ENCODE measurements at regions not wholly inside any gene's neighbourhood (a gene's known extent, or its start where the extent isn't known, plus 50 kb on each side); places are given as distances from the start of the nearest gene placed in this dataset.

- DNase-seq = no peak
Measured at GRCh38 chr2:61721382-61721781, 132.5 kb downstream of the FAM161A start.

DNA sequence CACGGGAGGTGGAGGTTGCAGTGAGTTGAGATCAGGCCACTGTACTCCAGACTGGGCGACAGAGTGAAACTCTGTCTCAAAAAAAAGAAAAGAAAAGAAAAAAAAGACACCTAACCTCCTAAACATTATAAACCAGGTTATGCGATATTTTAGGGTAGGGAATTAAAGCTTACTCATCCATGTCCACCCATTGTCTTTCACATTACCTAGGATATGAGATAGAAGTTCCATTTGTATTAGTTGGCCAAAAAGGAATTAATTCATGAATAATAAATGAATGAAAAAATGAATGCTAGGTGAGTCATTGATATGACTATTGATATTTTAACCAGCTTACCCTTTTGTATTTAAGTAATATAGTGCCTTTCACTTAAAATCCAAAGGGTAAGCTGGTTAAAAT is 132.9 kb downstream of the FAM161A start:
- DNase-seq = no peak

GRCh38 chr2:61718965-61719364 is 134.9 kb downstream of the FAM161A start:
- no peak for DNase-seq

- DNase-seq = no peak
Measured at GRCh38 chr2:61715506-61715905, 138.4 kb downstream of the FAM161A start.

DNA sequence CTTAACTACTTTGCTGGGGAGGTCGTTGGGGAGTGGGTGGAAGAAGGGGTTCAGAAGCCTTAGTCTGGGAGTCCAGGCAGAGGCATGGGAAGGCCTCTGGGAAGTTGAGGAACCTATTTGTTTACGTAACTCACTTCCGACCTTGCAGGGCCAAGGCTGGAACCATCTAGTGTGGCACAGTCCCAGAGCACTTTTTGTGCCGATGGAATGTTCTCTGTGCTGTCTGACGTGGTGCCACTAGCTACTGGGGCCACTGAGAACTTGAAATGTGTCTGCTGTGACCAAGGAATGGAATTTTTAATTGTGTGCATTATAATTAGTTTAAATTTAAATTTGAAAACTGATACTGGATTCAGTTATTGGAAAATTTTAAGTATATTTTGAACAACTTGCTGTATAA is 139.7 kb downstream of the FAM161A start:
- DNase-seq = no peak

DNA sequence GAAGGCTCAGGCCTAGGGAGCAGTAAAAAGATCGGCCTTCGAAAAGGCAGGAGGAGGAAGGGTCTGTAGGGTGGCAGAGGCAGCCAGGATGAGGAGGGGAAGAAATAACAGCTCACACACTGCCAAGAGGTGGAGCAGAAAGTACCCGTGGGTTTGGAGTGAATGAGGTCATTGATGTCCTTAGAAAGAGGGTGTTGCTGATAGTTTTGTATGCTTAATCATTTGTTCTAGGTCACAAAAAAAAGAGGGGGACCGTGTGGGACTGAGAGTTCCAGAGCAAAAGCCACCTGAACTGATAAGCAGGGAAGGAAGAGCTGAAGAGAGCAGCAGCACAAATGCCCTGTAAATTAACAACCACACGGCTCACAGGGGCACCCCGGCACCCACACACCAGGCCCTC is 140.4 kb downstream of the FAM161A start:
- DNase-seq = no peak

- DNase-seq = no peak
Measured at GRCh38 chr2:61712060-61712459, 141.8 kb downstream of the FAM161A start.

- no peak for DNase-seq
Measured at GRCh38 chr2:61710711-61711110, 143.1 kb downstream of the FAM161A start.

DNA sequence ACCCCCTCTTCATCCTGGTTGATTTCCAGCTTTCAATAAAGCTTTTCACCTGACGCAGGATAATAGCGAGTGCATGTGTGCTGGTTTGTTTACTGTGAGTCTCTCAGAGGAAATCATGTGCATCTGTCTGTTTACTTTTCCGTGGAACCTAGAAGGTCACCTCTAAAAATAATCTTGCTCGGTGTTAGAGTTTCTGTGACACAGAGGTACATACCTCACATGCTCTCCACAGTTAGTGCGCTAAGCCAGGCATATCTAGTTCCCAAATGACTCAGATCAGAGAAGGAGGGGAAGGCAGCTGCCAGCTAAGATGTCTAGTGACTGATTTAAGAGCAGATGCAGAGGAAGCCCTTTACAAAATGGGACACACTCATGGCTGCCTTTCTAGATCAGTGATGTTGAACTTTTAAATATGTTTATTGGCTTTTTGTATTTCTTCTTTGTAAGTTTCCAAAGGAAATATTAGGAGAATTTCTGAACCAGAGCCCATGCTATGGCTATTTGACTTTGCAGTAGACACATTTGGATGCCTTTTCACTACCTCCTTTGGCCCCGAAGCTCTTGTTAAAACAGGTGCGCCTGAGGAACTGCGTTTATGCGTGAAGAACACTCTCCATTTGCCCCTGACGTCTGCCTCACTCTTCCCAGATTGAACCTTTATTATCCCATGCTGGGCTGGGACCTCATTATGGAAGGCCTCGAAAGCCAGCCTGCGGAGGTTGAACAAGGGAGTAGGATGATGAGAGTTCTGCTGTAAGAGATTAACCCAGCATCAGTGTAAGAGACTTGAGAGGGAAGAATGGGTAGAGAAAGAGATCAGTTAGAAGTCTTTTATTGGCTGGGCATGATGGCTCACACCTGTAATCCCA is 145.6 kb downstream of the FAM161A start:
- no peak for DNase-seq

DNA sequence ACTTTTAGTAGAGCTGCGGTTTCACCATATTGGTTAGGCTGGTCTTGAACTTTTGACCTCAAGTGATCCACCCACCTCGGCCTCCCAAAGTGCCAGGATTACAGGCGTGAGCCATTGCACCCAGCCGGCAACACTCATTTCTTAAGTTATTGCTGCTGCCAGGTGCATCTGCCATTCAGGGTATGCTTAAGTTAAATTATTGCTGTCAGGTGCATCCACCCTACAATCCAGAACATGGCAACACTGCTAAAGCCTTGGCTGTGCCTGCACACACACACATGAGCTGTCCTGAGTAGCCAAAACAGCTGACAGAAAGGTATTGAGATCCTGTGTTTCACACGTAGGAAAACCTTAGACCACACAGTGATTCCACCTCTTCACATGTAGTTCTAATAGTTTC is 148.2 kb downstream of the FAM161A start:
- DNase-seq = no peak

- DNase-seq = no peak
Measured at GRCh38 chr2:61704364-61704763, 149.5 kb downstream of the FAM161A start.

DNA sequence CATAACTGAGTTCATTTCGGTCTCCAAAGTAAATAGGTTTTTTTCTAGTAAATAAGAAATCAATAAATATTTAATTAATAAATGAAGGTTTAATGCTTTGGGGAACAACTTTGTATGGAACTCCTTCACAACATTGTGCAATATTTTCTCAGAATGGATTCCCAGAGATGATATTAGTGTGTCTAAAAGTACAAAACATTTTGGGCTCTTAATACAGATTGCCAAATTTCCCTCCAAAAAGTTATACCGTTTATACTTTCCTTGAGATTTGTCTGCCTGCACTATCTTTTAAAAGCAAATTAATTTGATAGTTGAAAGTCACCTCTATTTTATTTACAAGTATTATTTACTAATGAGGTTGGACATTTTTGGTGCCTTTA is 151.8 kb downstream of the FAM161A start:
- no peak for DNase-seq

GRCh38 chr2:61700464-61700863 is 153.4 kb downstream of the FAM161A start:
- no peak for DNase-seq

GRCh38 chr2:61694312-61695274 is 156.4 kb upstream of the XPO1 start:
- peak; percentile 80 for DNase-seq

- DNase-seq = no peak
Measured at GRCh38 chr2:61693744-61694143, 155.6 kb upstream of the XPO1 start.

DNA sequence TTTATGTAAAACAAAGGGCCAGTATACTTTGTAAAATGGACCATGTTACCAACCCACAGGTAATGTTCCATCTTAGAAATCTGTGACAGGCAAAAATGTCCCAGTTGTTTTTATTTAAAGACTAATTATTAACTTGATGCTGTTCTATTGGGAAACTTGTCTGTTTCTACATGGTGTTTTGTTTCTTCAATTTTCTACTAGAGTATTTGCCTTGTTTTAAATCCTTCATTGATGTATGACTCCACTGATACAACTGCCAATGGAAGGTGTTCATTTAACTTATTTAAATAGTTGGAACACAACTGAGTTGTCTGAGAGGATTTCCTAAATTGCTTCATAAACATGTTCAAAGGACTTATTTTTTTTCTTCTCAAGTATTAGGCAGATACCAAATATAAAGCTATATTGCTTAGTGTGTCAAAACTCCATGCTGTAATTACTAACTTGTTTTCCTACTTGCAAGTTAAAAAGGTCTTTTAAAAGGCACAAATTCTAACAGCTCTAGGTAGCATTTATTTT is 152.0 kb upstream of the XPO1 start:
- no peak for DNase-seq

DNA sequence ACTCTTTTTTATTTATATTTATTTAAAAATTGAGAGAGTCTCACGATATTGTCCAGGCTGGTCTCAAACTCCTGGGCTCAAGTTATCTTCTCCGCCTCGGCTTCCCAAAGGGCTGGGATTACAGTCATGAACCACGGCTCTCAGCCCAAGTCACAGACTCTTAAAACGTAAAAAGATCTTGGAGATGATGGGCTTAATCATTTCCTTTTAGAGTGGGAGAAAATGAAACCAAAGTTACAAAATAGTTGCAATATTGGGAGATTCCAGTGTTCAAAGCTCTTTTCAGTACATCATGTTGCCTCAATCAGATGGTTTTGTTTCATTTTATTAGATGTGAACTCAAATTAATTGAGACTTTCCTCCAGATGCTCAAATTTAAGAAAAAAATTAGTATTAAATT is 151.4 kb upstream of the XPO1 start:
- DNase-seq = no peak

- DNase-seq = no peak
Measured at GRCh38 chr2:61688369-61689334, 150.5 kb upstream of the XPO1 start.

DNA sequence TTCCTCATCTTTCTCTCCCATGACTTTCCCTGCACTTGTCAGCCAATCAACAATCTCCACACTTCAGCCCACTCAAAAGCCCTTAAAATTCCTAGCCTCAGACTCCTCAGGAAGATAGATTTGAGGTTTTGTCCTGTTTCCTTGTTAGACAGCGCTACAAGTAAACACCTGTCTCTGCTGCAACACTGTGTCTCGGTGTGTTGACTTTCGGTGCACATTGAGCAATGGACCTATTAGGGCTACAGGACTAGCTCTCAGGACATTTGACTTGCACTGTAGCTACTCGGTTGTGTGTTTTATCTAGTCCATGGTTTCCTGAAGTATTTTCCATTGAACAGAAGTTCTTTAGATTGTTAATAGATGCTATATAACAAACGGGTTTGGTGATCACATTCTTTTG is 140.9 kb upstream of the XPO1 start:
- DNase-seq = no peak

GRCh38 chr2:61677942-61678341 is 139.8 kb upstream of the XPO1 start:
- DNase-seq = no peak

- no peak for DNase-seq
Measured at GRCh38 chr2:61677306-61677705, 139.2 kb upstream of the XPO1 start.

DNA sequence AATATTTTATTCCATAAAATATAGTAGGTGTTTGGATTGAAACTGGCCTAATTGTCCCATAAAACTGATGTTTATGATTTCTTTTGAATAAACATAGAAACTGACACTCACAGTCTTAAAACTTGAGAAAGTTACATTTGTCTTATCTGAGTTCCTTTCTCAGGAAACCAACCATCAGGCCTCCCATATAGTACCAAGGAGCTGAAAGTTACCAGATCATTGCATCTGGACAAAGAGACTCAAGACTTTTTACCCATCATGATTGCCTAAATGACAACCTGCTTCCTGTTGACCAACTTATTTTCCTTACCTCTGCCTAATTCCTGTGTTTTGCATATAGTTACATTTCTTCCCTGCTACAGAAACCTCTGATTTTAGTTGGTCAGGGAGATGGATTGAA is 137.0 kb upstream of the XPO1 start:
- no peak for DNase-seq
